ENCODE measurements at regions not wholly inside any gene's neighbourhood (a gene's known extent, or its start where the extent isn't known, plus 50 kb on each side); places are given as distances from the start of the nearest gene placed in this dataset.

DNA sequence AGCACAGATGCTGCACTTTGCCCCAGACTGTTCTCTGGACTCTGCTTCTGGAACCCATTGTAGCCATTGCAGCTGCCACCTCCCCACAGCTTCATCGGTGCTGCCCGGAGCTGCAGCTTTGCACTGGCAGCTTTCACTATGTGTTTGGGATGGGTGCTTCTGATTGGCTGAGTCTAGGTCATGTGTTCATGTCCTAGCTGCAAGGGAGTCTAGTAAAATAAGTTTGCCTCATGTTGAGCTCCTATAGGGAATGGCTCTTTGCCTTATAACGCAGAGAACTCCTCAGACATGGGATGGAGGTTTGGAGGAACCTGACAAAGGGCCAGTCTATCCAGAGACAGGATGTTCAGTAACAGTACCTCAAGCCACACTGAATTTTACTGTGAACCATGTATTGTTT is 268.0 kb downstream of the BMP7 start:
- DNase-seq (ENCODE audit: low read depth): no peak

DNA sequence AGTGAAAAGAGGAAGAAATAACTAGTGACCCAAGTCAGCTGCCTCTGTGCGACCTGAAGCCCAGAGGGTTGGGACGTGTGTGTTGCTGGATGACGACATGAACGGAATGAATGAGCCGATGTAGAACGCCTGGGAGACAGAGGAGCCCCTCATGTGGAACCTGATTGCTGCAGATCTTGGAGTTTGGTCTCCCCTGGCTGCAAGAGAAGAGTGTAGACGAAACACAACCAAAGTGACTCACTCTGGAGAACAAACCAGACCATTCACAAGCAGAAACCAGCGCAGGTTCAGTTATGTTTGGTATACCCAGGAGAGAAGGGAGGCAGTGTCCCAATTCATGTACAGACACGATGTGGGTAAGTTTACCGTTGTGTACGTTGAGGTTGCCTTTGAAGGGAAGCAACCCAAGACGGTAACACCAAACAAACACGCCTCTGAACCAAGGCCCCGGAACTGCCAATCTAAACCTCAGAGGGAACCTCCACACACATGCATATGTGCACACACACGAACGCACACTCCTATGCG is 265.9 kb downstream of the BMP7 start:
- no peak for DNase-seq (ENCODE audit: low read depth)

GRCh38 chr20:57001126-57001767 is 265.2 kb downstream of the BMP7 start:
- DNase-seq (ENCODE audit: low read depth): no peak

- no peak for DNase-seq (ENCODE audit: low read depth)
Measured at GRCh38 chr20:57002066-57002570, 264.3 kb downstream of the BMP7 start.

GRCh38 chr20:57003012-57003411 is 263.4 kb downstream of the BMP7 start:
- no peak for DNase-seq (ENCODE audit: low read depth)

GRCh38 chr20:57004416-57004815 is 262.0 kb downstream of the BMP7 start:
- no peak for DNase-seq (ENCODE audit: low read depth)

GRCh38 chr20:57004951-57005933 is 261.2 kb downstream of the BMP7 start:
- DNase-seq (ENCODE audit: low read depth): no peak

GRCh38 chr20:57006411-57007170 is 259.9 kb downstream of the BMP7 start:
- no peak for DNase-seq (ENCODE audit: low read depth)

DNA sequence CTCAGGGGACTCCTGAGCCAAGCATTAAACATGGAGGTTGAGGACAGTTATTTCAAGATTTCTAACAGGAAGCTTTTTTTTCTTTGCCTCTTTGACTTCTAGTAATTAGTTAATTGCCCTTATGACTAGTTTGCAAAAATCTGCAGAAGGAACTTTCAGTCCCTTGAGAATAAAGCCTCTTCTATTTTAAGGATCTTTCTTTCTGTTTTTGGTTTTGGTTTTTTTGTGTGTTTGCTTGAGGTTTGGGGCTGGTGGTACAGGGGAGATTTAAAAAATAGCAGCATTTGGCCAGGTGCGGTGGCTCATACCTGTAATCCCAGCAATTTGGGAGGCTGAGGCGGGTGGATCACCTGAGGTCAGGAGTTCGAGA is 259.3 kb downstream of the BMP7 start:
- DNase-seq (ENCODE audit: low read depth): no peak

DNA sequence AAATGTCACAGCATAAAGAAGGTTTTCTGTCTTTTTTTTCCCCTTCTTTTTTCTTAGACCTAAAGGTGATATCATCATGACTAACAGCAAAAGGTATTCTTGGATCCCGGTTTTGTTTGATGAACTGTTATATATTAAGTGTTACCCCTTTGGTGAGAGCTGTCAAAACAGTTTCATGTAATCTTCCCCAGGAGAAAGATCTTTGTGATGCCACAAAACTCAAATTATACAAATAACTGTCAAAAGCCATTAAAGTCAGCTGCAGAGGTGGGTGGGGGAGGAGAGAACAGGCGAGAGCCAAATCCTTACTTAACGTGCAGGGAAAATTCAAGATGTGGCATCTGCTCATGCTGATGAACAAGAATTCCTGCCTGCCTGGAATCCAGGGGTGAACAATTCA is 258.2 kb downstream of the BMP7 start:
- no peak for DNase-seq (ENCODE audit: low read depth)

- no peak for DNase-seq (ENCODE audit: low read depth)
Measured at GRCh38 chr20:57009355-57009754, 257.1 kb downstream of the BMP7 start.

- no peak for DNase-seq (ENCODE audit: low read depth)
Measured at GRCh38 chr20:57009775-57010174, 256.7 kb downstream of the BMP7 start.

DNA sequence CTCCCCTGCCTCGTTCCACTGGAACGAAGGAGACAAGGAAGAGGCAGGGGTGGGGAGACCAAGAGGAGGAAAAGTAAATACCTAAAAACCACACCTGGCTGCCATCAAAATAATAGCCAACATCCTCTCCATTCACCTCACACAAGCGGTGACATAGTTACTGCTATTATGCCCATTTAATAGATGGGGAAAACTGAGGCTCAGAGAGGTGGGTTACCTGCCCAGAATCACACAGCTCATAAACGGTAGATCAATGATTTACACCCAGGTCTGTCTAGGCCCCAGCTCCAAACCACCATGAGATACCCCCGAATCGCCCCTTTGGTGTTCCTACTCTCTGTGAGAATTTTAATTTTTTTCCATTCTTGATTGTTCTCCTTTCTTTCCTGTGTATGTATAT is 253.8 kb downstream of the BMP7 start:
- DNase-seq (ENCODE audit: low read depth): no peak

GRCh38 chr20:57013217-57013616 is 253.2 kb downstream of the BMP7 start:
- no peak for DNase-seq (ENCODE audit: low read depth)

GRCh38 chr20:57013741-57014140 is 252.7 kb downstream of the BMP7 start:
- no peak for DNase-seq (ENCODE audit: low read depth)

- no peak for DNase-seq (ENCODE audit: low read depth)
Measured at GRCh38 chr20:57020364-57020763, 246.1 kb downstream of the BMP7 start.

GRCh38 chr20:57022306-57022705 is 244.1 kb downstream of the BMP7 start:
- no peak for DNase-seq (ENCODE audit: low read depth)

DNA sequence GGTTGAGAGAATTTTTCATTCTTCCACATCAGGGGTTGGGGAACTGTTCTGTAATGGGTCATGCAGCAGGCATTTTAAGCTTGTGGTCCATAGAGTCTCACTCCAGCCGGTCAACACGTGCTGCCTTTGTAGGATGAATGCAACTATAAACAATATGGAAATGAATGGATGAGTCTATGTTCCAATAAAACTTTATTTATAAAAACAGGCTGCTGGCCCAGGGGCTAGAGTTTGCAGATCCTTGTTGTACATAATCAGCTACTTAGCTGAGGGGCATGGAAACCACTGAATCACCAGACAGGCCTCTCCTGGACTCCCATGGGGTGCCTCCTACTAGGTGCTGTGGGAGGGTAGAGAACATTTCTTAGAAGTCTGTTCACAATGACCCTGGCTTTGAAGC is 243.4 kb downstream of the BMP7 start:
- no peak for DNase-seq (ENCODE audit: low read depth)

GRCh38 chr20:57023997-57024396 is 242.4 kb downstream of the BMP7 start:
- no peak for DNase-seq (ENCODE audit: low read depth)

- DNase-seq (ENCODE audit: low read depth): no peak
Measured at GRCh38 chr20:57024849-57025248, 241.6 kb downstream of the BMP7 start.

GRCh38 chr20:57025261-57025660 is 241.2 kb downstream of the BMP7 start:
- no peak for DNase-seq (ENCODE audit: low read depth)

DNA sequence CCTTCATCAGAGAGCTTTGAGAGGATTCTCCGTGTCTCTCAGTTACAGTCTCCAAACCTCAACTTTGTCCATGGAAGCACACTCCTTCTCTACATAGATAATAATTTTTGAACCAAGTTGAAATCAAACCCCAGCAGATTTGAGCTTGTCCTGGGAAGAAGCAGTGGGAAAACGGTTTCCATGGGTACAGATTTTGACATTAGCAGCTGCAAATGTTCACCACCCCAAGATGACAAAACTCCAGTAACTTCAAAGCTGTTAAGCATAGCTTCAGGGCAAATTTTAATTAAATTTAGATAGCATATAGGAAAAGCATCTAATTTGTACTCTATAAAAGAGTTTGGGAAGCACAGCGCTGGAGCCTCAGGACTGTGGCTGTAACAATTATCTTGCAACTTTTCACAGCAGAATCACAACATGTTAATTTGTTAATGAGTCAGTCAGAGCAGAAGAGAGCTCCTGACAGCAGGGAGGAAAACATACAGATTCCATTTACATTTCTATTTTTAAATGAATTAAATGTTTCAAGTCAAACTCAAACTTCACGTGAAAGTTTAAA is 240.7 kb downstream of the BMP7 start:
- DNase-seq (ENCODE audit: low read depth): no peak
